Small intestine (tissue), 7 donors: ENCODE measurements at regions not wholly inside any gene's neighbourhood (a gene's known extent, or its start where the extent isn't known, plus 50 kb on each side); places are given as distances from the start of the nearest gene placed in this dataset.

Experiments used
- DNase-seq, 2 donors: peaks; one replicate each; pipeline versions ENCODE4 v3.0.0 to v3.0.0-alpha.2; 2013
- FAIRE-seq: peaks from 2 replicates; lab custom pipeline; 2012; peaks lifted over from hg19 to GRCh38; lab: Jason Lieb, UNC
- H3K27ac ChIP-seq, 3 donors: one replicate each; pipeline ENCODE4 v1.5.1; 2013; ENCODE audit warnings: low read length in 2 of 3, mild to moderate bottlenecking in 2 of 3, control low read depth in 1 of 3, inconsistent platforms in 1 of 3, low read depth in 1 of 3, moderate library complexity in 1 of 3
- H3K27me3 ChIP-seq, 3 donors: one replicate each; pipeline ENCODE4 v1.6.1; 2013; ENCODE audit warnings: low read length in 3 of 3, inconsistent platforms in 1 of 3; ENCODE audit not compliant: control insufficient read depth in 3 of 3, insufficient read depth in 3 of 3
- H3K36me3 ChIP-seq, 3 donors: one replicate each; pipeline ENCODE4 v1.6.1; 2013; ENCODE audit warnings: low read length in 3 of 3, inconsistent platforms in 1 of 3, low read depth in 1 of 3, mild to moderate bottlenecking in 1 of 3, moderate library complexity in 1 of 3; ENCODE audit not compliant: control insufficient read depth in 3 of 3, insufficient read depth in 2 of 3
- H3K4me1 ChIP-seq, 3 donors: one replicate each; pipeline ENCODE4 v1.6.1; 2013; ENCODE audit warnings: low read length in 2 of 3, inconsistent platforms in 1 of 3, low read depth in 1 of 3, mild to moderate bottlenecking in 1 of 3, moderate library complexity in 1 of 3; ENCODE audit not compliant: control insufficient read depth in 3 of 3, insufficient read depth in 2 of 3
- H3K4me3 ChIP-seq, 3 donors: one replicate each; pipeline ENCODE4 v1.5.1; 2013; ENCODE audit warnings: low read length in 3 of 3, control low read depth in 1 of 3, inconsistent platforms in 1 of 3, low read depth in 1 of 3, mild to moderate bottlenecking in 1 of 3, moderate library complexity in 1 of 3
- H3K9me3 ChIP-seq, 2 donors: one replicate each; pipeline ENCODE4 v1.6.1; 2013; ENCODE audit warnings: low read depth in 1 of 2, low read length in 1 of 2; ENCODE audit not compliant: control insufficient read depth in 2 of 2, insufficient read depth in 1 of 2
- WGBS, 3 donors: extraction: QIAGEN DNeasy Blood & Tissue Kit; methylation state at CpG; one replicate each; pipeline ENCODE4 v1.1.7; 2013; 5-methylcytosine and 5-hydroxymethylcytosine counted together
- donor health status: healthy with polysubstance abuse.
- donor health status: control.
- donor health status: control.
- donor health status: Bipolar disorder and iron deficiency.
- donor health status: healthy.

DNA sequence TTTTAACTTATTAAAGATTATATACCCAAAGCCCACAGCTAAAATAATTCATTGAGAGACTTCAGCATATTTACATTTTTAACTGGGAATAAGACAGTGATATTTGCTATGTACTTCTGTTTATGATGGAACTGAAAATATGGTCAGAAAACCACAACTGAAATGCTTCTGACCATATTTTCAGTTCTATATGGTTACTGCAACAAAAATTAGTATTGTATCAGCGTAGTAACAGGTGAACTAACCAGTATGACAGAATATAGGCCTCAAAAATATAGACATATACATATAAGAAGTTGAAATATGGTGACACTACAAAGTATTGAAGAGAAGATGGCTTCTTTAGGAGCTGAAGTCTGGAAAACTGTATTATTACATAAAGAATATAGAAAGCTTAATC, 857.4 kb downstream of the OLFM4 start:
- no peaks in the 10 kb centered on the region for H3K9me3 ChIP-seq
- 53 to 81% (median 68%) methylated on average over 1 of the region's 1 CpG for WGBS, 3 donors
- no peak overlapping the region for H3K4me3 ChIP-seq
- no peak overlapping the region for H3K27ac ChIP-seq
- no peak for DNase-seq
- FAIRE-seq: no peak
- H3K36me3 ChIP-seq: no peaks in the 10 kb centered on the region
- no peaks in the 10 kb centered on the region for H3K4me1 ChIP-seq
- no peaks in the 10 kb centered on the region for H3K27me3 ChIP-seq

DNA sequence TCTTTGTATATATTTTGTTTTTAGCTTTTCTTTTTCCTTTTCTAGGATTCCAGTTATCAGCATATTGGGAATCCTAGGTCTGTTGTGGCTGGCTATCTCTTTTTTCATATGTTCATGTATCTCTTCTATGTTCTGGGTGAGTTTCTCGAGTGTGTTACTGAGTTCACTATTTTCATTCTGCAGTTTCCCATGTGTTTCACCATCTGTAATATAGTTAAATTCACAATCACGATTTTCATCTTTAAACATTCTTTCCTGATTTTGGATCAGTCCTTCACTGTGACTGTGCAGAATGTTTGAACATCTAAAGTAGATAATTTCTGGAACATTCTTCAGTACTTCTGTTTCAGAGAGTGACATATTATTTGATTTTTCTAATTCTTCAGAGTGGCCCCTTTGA, 862.1 kb downstream of the OLFM4 start:
- H3K27me3 ChIP-seq: no peaks in the 10 kb centered on the region
- no peak for DNase-seq
- 67 to 77% (median 70%) methylated on average over 2 of the region's 2 CpGs for WGBS, 3 donors
- H3K27ac ChIP-seq: no peak overlapping the region
- H3K4me1 ChIP-seq: no peaks in the 10 kb centered on the region
- no peak for FAIRE-seq
- H3K36me3 ChIP-seq: no peaks in the 10 kb centered on the region
- no peaks in the 10 kb centered on the region for H3K9me3 ChIP-seq
- no peak overlapping the region for H3K4me3 ChIP-seq

GRCh38 chr13:53901593-53901992, 873.0 kb downstream of the OLFM4 start:
- FAIRE-seq (no peak), DNase-seq (no peak)
- Histone ChIP-seq H3K36me3 (no peaks in the 10 kb centered on the region), H3K4me1 (no peaks in the 10 kb centered on the region), H3K27me3 (no peaks in the 10 kb centered on the region), H3K4me3 (no peak overlapping the region), H3K9me3 (no peaks in the 10 kb centered on the region), H3K27ac (no peak overlapping the region)

- no peaks in the 10 kb centered on the region for H3K9me3 ChIP-seq
- peaks cover 0 to 2% (median 0%) of the 10 kb centered on the region in 3 donors for H3K4me1 ChIP-seq
- no peaks in the 10 kb centered on the region for H3K27me3 ChIP-seq
- H3K36me3 ChIP-seq: no peaks in the 10 kb centered on the region
- no peak for FAIRE-seq
- no peak overlapping the region for H3K4me3 ChIP-seq
- WGBS, 3 donors: 12 to 55% (median 33%) methylated on average over 2 of the region's 2 CpGs
- DNase-seq: peak in 1 of 2 donors; percentile 79
- H3K27ac ChIP-seq: no peak overlapping the region
Observed at GRCh38 chr13:53907891-53908290, 879.3 kb downstream of the OLFM4 start.

DNA sequence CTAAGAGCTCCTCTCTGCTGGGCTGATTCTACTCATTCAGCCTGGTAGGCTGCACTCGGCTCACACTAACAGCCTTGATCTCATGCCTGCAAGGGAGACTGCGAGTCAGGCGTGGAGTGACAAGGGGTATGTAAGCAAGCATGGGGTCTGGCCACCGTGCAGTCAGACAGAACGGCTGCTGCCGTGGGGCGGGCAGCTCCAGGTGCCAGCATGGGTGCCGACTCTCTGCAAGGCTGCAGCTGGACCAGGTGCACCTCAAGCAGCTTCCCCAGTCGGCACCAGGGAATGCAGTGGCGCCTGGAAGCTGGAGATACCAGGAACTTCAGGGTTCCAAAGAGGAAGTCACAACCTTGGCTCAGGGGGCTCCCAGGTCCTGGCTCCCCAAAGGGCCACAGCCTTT, 892.3 kb downstream of the OLFM4 start:
- H3K9me3 ChIP-seq: no peaks in the 10 kb centered on the region
- FAIRE-seq (no peak), DNase-seq (no peak)
- H3K27me3 ChIP-seq: no peaks in the 10 kb centered on the region
- H3K4me1 ChIP-seq: no peaks in the 10 kb centered on the region
- WGBS, 3 donors: 86 to 87% (median 87%) methylated on average over 10 of the region's 10 CpGs
- no peak overlapping the region for H3K27ac ChIP-seq
- no peak overlapping the region for H3K4me3 ChIP-seq
- H3K36me3 ChIP-seq: no peaks in the 10 kb centered on the region

GRCh38 chr13:53921473-53921872, 892.9 kb downstream of the OLFM4 start:
- no peak overlapping the region for H3K27ac ChIP-seq
- H3K4me1 ChIP-seq: no peaks in the 10 kb centered on the region
- H3K36me3 ChIP-seq: no peaks in the 10 kb centered on the region
- DNase-seq: no peak
- no peaks in the 10 kb centered on the region for H3K27me3 ChIP-seq
- no peak overlapping the region for H3K4me3 ChIP-seq
- FAIRE-seq: no peak
- H3K9me3 ChIP-seq: no peaks in the 10 kb centered on the region
- WGBS, 3 donors: 85 to 89% (median 86%) methylated on average over 13 of the region's 13 CpGs

GRCh38 chr13:53941588-53942190, 913.1 kb downstream of the OLFM4 start:
- H3K4me1 ChIP-seq: no peaks in the 10 kb centered on the region
- no peak for DNase-seq
- no peaks in the 10 kb centered on the region for H3K36me3 ChIP-seq
- H3K4me3 ChIP-seq: no peak overlapping the region
- WGBS, 3 donors: 11 to 54% (median 18%) methylated on average over 1 of the region's 1 CpG
- no peaks in the 10 kb centered on the region for H3K27me3 ChIP-seq
- FAIRE-seq: no peak
- no peak overlapping the region for H3K27ac ChIP-seq
- H3K9me3 ChIP-seq: no peaks in the 10 kb centered on the region

GRCh38 chr13:53946500-53946899, 917.9 kb downstream of the OLFM4 start:
- no peak overlapping the region for H3K4me3 ChIP-seq
- WGBS, 3 donors: 24 to 56% (median 31%) methylated on average over 3 of the region's 3 CpGs
- H3K36me3 ChIP-seq: no peaks in the 10 kb centered on the region
- no peaks in the 10 kb centered on the region for H3K27me3 ChIP-seq
- peak; percentile 3 to 28 for DNase-seq
- no peaks in the 10 kb centered on the region for H3K9me3 ChIP-seq
- H3K4me1 ChIP-seq: no peaks in the 10 kb centered on the region
- FAIRE-seq: no peak
- no peak overlapping the region for H3K27ac ChIP-seq

DNA sequence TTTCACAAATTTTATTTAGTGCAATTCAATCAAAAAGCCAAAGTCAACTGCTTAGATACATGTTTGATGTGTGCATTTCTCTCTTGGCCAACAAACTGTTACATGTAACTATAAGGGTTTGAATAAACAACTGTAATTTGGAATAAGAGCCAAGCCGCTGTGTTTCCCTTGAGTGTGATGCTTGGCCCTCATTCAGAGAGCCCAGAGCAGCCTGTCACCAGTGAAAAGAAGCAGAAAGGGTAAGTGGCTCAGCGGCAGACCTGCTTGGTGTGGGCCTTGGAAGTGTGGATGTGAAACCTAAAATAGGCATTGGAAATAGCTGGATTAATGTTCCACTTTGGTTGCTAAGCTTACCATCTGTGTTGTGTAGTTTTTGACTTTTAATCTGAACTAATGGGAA, 924.6 kb downstream of the OLFM4 start:
- no peaks in the 10 kb centered on the region for H3K9me3 ChIP-seq
- WGBS, 3 donors: 42 to 85% (median 71%) methylated on average over 2 of the region's 2 CpGs
- DNase-seq (no peak), FAIRE-seq (no peak)
- H3K4me1 ChIP-seq: no peaks in the 10 kb centered on the region
- no peaks in the 10 kb centered on the region for H3K36me3 ChIP-seq
- H3K4me3 ChIP-seq: no peak overlapping the region
- H3K27me3 ChIP-seq: no peaks in the 10 kb centered on the region
- no peak overlapping the region for H3K27ac ChIP-seq
